ENCODE measurements at regions not wholly inside any gene's neighbourhood (a gene's known extent, or its start where the extent isn't known, plus 50 kb on each side); places are given as distances from the start of the nearest gene placed in this dataset.

DNA sequence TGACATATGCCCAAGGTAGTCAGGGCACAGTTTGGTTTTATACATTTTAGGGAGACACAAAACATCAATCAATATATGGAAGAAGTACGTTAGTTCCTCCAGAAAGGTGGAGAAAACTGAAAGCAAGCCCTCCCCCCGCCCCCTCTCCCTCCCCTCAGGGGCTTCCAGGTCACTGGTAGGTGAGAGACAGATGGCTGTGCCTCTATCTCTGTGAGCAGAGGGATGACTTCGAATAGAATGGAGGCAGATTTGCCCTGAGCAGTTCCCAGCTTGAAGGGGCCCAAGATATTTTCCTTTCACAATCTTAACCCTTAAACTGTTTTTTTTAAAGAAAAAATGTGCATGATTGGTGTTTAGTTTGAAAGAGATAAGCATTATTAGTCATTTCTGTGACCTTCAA lies 114.0 kb downstream of the PCDH10 start:
- FAIRE-seq (no peak), DNase-seq (ENCODE audit: low read depth) (no peak)
- no peaks in the 10 kb centered on the region for H3K36me3 Mint-ChIP-seq (ENCODE audit: low read depth, unreplicated experiment)
- H3K4me3 Mint-ChIP-seq (ENCODE audit: unreplicated experiment), result no peak overlapping the region
- no peak overlapping the region for H3K27ac Mint-ChIP-seq (ENCODE audit: unreplicated experiment)
- H3K27me3 Mint-ChIP-seq (ENCODE audit: low read depth, unreplicated experiment), result no peaks in the 10 kb centered on the region
- no peaks in the 10 kb centered on the region for H3K9me3 Mint-ChIP-seq (ENCODE audit: unreplicated experiment)
- Histone ChIP-seq H3K36me3 (ENCODE audit: insufficient read depth, low read length) (no peaks in the 10 kb centered on the region), H4K20me1 (ENCODE audit: insufficient read depth, low read length) (no peaks in the 10 kb centered on the region), H3K4me2 (ENCODE audit: low read length) (no peak overlapping the region), H3K4me3 (ENCODE audit: insufficient read depth, low read depth, low read length) (no peak overlapping the region), H3K9ac (ENCODE audit: low read length) (no peak overlapping the region), H3K79me2 (ENCODE audit: insufficient read depth, low read length) (no peaks in the 10 kb centered on the region), H3K9me3 (ENCODE audit: insufficient read depth, low read depth, low read length) (no peaks in the 10 kb centered on the region), H3K27ac (ENCODE audit: low read depth, low read length) (no peak overlapping the region), H2AFZ (ENCODE audit: low read depth, low read length) (no peak overlapping the region), H3K4me1 (ENCODE audit: insufficient read depth, low read length) (no peaks in the 10 kb centered on the region), H3K27me3 (ENCODE audit: insufficient read depth, low read length) (no peaks in the 10 kb centered on the region)
- TF ChIP-seq, protein P1, sequence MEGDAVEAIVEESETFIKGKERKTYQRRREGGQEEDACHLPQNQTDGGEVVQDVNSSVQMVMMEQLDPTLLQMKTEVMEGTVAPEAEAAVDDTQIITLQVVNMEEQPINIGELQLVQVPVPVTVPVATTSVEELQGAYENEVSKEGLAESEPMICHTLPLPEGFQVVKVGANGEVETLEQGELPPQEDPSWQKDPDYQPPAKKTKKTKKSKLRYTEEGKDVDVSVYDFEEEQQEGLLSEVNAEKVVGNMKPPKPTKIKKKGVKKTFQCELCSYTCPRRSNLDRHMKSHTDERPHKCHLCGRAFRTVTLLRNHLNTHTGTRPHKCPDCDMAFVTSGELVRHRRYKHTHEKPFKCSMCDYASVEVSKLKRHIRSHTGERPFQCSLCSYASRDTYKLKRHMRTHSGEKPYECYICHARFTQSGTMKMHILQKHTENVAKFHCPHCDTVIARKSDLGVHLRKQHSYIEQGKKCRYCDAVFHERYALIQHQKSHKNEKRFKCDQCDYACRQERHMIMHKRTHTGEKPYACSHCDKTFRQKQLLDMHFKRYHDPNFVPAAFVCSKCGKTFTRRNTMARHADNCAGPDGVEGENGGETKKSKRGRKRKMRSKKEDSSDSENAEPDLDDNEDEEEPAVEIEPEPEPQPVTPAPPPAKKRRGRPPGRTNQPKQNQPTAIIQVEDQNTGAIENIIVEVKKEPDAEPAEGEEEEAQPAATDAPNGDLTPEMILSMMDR (IDR thresholded peaks at IDR 0.05; ENCODE audit: insufficient read depth, low read depth, low read length), result no peak
- no peak for TF ChIP-seq EZH2 (IDR thresholded peaks at IDR 0.05; ENCODE audit: insufficient read depth, low read length)
- no peaks in the 10 kb centered on the region for H3K4me1 Mint-ChIP-seq (ENCODE audit: low read depth, unreplicated experiment)

GRCh38 chr4:133247861-133248260 lies 98.8 kb downstream of the PCDH10 start:
- Mint-ChIP-seq H3K4me1 (ENCODE audit: low read depth, unreplicated experiment) (no peaks in the 10 kb centered on the region), H3K27ac (ENCODE audit: unreplicated experiment) (no peak overlapping the region), H3K4me3 (ENCODE audit: unreplicated experiment) (no peak overlapping the region), H3K9me3 (ENCODE audit: unreplicated experiment) (no peaks in the 10 kb centered on the region), H3K27me3 (ENCODE audit: low read depth, unreplicated experiment) (no peaks in the 10 kb centered on the region), H3K36me3 (ENCODE audit: low read depth, unreplicated experiment) (no peaks in the 10 kb centered on the region)
- FAIRE-seq (no peak), DNase-seq (ENCODE audit: low read depth) (no peak)
- Histone ChIP-seq H3K4me1 (ENCODE audit: insufficient read depth, low read length) (no peaks in the 10 kb centered on the region), H3K79me2 (ENCODE audit: insufficient read depth, low read length) (no peaks in the 10 kb centered on the region), H4K20me1 (ENCODE audit: insufficient read depth, low read length) (no peaks in the 10 kb centered on the region), H3K36me3 (ENCODE audit: insufficient read depth, low read length) (no peaks in the 10 kb centered on the region), H3K27ac (ENCODE audit: low read depth, low read length) (no peak overlapping the region), H3K9me3 (ENCODE audit: insufficient read depth, low read depth, low read length) (no peaks in the 10 kb centered on the region), H3K4me2 (ENCODE audit: low read length) (no peak overlapping the region), H3K27me3 (ENCODE audit: insufficient read depth, low read length) (no peaks in the 10 kb centered on the region), H2AFZ (ENCODE audit: low read depth, low read length) (no peak overlapping the region), H3K9ac (ENCODE audit: low read length) (no peak overlapping the region), H3K4me3 (ENCODE audit: insufficient read depth, low read depth, low read length) (no peak overlapping the region)
- TF ChIP-seq, protein P1 (IDR thresholded peaks at IDR 0.05; ENCODE audit: insufficient read depth, low read depth, low read length), result no peak
- no peak for TF ChIP-seq EZH2 (IDR thresholded peaks at IDR 0.05; ENCODE audit: insufficient read depth, low read length)

DNA sequence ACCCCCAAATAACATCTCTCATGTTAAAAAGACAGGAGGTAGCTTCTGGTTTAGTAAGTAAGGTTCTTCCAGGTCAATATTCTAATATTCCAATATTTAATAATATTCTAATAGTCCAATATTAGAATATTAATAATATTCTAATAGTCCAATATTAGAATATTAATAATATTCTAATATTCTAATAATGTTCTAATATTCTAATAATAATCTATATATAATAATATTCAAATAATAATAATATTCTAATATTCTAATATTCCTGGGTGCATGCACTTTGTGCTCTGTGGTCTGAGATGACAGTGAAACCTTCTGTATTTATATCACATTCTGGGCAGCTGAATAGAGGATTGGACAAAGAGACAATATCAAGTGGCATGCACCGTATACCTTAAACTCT lies 96.1 kb downstream of the PCDH10 start:
- H3K9me3 ChIP-seq (ENCODE audit: insufficient read depth, low read depth, low read length), result no peaks in the 10 kb centered on the region
- Mint-ChIP-seq H3K4me3 (ENCODE audit: unreplicated experiment) (no peak overlapping the region), H3K4me1 (ENCODE audit: low read depth, unreplicated experiment) (no peaks in the 10 kb centered on the region), H3K36me3 (ENCODE audit: low read depth, unreplicated experiment) (no peaks in the 10 kb centered on the region), H3K27me3 (ENCODE audit: low read depth, unreplicated experiment) (no peaks in the 10 kb centered on the region), H3K9me3 (ENCODE audit: unreplicated experiment) (no peaks in the 10 kb centered on the region), H3K27ac (ENCODE audit: unreplicated experiment) (no peak overlapping the region)
- no peak for TF ChIP-seq EZH2 (IDR thresholded peaks at IDR 0.05; ENCODE audit: insufficient read depth, low read length)
- TF ChIP-seq, protein P1 (IDR thresholded peaks at IDR 0.05; ENCODE audit: insufficient read depth, low read depth, low read length), result no peak
- FAIRE-seq (no peak), DNase-seq (ENCODE audit: low read depth) (no peak)
- no peak overlapping the region for H3K27ac ChIP-seq (ENCODE audit: low read depth, low read length)
- H3K4me2 ChIP-seq (ENCODE audit: low read length), result no peak overlapping the region
- H2AFZ ChIP-seq (ENCODE audit: low read depth, low read length), result no peak overlapping the region
- no peaks in the 10 kb centered on the region for H3K36me3 ChIP-seq (ENCODE audit: insufficient read depth, low read length)
- no peaks in the 10 kb centered on the region for H3K4me1 ChIP-seq (ENCODE audit: insufficient read depth, low read length)
- H3K27me3 ChIP-seq (ENCODE audit: insufficient read depth, low read length), result no peaks in the 10 kb centered on the region
- no peak overlapping the region for H3K4me3 ChIP-seq (ENCODE audit: insufficient read depth, low read depth, low read length)
- H3K9ac ChIP-seq (ENCODE audit: low read length), result no peak overlapping the region
- H4K20me1 ChIP-seq (ENCODE audit: insufficient read depth, low read length), result no peaks in the 10 kb centered on the region
- H3K79me2 ChIP-seq (ENCODE audit: insufficient read depth, low read length), result no peaks in the 10 kb centered on the region
